ENCODE measurements at regions not wholly inside any gene's neighbourhood (a gene's known extent, or its start where the extent isn't known, plus 50 kb on each side); places are given as distances from the start of the nearest gene placed in this dataset.

DNA sequence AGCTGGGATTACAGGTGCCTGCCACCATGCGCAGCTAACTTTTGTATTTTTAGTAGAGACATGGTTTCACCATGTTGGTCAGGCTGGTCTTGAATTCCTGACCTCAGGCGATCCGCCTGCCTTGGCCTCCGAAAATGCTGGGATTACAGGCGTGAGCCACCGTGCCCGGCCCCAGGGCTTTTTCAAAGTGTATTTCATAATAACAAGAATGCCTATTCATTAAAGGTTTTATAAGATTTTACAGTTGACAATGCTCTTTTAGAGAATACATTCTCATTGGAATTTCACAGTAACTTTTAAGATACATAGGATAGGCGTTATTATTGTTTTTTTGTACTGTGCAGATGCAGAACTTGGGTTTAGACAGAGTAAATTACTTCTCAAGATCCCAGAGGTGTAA, 52.6 kb upstream of the PTPRK start:
- TF ChIP-seq, protein P1, sequence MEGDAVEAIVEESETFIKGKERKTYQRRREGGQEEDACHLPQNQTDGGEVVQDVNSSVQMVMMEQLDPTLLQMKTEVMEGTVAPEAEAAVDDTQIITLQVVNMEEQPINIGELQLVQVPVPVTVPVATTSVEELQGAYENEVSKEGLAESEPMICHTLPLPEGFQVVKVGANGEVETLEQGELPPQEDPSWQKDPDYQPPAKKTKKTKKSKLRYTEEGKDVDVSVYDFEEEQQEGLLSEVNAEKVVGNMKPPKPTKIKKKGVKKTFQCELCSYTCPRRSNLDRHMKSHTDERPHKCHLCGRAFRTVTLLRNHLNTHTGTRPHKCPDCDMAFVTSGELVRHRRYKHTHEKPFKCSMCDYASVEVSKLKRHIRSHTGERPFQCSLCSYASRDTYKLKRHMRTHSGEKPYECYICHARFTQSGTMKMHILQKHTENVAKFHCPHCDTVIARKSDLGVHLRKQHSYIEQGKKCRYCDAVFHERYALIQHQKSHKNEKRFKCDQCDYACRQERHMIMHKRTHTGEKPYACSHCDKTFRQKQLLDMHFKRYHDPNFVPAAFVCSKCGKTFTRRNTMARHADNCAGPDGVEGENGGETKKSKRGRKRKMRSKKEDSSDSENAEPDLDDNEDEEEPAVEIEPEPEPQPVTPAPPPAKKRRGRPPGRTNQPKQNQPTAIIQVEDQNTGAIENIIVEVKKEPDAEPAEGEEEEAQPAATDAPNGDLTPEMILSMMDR (IDR thresholded peaks at IDR 0.05 in 4 of 5, conservative IDR thresholded peaks at IDR 0.05 in 1 of 5): no peak
- no peak for TF ChIP-seq POLR2A (IDR thresholded peaks at IDR 0.05)
